RPMI7951 (cell line): ENCODE measurements at regions not wholly inside any gene's neighbourhood (a gene's known extent, or its start where the extent isn't known, plus 50 kb on each side); places are given as distances from the start of the nearest gene placed in this dataset.
"Not testable (repeated sequence)": the region's sequence is repeated elsewhere in the genome, so short reads cannot be mapped to it uniquely, and the experiment has no call there.

Experiments used
- DNase-seq: peaks from one replicate; pipeline ENCODE4 v3.0.0-alpha.2; 2012; ENCODE audit warnings: low read depth

DNA sequence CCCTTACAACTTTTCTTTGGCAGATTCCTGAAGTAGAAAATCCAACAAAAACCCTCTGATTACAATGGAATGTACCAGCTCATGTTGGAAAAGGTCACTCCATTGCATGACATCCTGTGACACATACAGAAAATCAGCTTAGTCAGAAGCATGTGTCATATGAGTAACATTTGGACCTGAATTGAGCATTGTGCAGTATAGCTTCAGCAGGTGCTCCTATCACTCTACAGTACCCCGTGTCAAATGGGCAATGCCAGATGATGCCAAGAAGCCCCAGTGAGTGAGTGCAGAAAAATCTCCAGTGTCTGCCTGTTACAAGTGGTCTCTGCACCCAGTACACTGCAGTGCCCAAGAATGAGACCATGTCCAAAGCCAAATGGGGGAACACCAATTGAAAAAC lies 129.7 kb upstream of the RUNX1 start:
- DNase-seq, result peak; percentile 84

GRCh38 chr21:35178098-35178497 lies 129.0 kb upstream of the RUNX1 start:
- DNase-seq, result no peak

- no peak for DNase-seq
Observed at GRCh38 chr21:35172231-35172630, 123.1 kb upstream of the RUNX1 start.

DNA sequence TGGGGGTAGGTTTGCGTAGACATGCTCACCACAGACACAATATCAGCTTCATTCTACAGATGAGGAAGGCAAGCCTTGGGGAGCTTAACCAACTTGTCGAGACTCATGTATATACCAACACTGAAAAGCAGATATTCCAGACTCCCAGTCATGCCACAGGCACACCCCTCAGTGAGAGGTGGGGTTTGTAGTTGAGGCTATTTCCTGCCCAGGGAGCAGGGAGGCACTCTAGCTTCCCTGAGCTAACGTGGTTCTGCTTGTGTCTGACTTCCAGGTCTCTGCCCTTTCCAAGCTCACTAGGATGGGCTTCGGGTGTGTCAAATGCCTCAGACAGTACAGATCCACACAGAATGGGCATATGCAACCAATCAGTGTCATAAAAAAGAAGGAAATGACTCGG lies 122.3 kb upstream of the RUNX1 start:
- DNase-seq, result no peak

DNA sequence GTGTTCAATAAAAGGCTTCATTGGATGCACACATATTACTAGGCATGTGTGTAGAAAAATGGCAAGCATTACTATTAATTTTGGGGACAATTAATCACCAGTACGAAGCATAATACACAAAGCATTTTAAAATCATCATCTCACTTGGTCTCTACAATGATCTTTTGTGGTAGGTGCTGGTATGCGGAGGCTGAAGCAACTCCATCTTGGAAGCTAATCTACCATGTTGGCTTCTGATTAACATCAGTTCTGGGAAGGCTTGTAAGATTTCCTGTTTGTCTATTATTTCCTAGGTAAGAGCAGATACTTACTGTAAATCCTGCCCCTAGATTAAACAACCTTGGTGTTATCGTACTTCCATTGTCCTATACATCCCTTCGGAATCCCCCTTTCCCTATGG lies 121.7 kb upstream of the RUNX1 start:
- no peak for DNase-seq

DNA sequence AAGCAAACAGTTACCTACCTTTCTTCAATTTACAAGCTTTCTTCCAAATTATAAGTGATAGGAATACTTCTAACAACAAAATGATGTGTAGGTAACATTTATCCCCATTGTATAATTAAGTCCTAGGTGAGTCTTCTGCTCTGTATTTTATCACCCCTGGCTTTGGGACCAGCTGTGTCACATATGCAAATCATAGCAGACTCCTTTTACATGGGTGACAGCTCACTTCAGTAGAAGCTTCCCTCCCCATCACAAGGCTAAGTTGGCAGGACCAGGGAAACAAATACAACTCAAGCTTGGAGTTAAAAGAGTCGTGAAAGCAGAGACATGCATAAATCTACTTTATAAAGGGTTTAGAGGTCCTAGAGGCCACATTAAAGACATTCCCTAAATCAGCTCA lies 121.1 kb upstream of the RUNX1 start:
- no peak for DNase-seq

GRCh38 chr21:35169574-35169973 lies 120.5 kb upstream of the RUNX1 start:
- DNase-seq, result no peak

- no peak for DNase-seq
Observed at GRCh38 chr21:35168735-35169134, 119.6 kb upstream of the RUNX1 start.

DNA sequence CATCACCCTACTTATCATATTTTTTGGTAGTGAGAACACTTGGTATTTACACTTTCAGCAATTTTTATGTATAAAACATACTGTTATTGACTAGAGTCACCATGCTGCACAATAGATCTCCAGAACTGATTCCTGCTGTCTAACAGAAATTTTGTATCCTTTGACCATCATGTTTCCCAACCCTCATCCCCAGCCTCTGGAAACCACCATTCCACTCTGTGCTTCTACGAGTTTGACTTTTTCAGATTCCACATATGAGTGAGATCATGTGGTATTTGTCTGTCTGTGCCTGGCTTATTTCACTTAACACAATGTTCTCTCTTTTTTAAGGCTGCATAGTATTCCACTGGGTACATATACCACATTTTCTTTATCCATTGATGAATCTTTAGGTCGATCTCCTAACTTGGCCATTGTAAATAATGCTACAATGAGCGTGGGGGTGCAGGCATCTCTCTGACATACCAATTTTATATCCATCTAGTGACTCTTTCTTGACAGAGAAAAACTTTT lies 115.9 kb upstream of the RUNX1 start:
- DNase-seq, result no peak

DNA sequence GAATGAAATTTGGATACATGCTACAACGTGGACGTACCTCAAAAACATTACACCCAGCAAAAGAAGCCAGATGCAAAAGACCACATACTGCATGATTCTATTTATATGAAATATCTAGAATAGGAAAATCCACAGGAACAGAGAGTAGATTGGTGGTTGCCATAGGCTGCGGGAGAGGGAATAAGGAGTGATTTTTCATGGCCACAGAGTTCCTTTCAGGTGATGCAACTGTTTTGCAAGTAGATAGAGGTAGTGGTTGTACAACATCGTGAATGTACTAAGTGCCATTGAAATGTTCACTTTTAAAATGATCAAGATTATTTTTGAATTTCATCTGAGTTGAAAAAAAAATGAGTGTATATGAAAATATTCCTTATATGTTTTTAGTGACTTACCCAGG lies 115.3 kb upstream of the RUNX1 start:
- DNase-seq, result no peak

GRCh38 chr21:35163411-35163810 lies 114.3 kb upstream of the RUNX1 start:
- peak; percentile 77 for DNase-seq

DNA sequence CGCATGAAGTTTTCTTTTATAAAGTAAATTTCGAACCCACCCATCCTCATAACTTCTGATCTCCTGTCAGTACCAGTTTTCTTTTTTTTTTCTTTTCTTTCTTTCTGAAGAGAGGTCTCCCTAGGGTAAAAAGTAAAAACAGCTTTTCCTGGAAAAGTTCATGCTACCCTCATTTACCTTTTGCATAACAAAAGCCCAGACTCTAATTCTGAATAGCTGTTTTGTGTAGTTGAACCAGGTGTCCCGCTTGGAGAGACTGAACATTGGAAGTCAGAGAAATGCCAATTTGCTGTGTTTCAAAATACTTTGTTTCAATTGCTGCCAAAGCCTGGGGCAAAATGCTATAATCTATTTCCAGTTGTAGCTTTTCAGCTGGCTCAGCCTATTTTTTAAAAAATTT lies 113.7 kb upstream of the RUNX1 start:
- peak; percentile 35 for DNase-seq

DNA sequence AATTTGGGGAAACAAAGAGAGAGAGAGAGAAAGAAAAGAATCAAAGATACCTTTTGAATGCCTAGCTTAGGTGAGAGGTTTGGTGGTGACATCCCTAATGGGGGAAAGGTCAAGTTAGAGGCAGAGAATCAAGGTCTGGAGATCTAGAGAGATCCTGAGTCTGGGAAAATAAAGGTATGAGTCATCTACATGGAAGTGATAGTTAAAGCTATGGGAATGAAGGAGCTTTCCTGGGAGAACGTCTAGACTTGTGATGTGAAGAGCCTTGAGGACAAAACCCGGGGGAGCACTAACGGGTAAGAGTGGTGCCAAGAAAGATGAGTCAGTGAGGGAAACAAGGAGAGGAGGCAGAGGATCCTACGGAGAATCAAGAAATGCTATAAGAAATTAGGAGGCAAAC lies 110.8 kb upstream of the RUNX1 start:
- peak; percentile 94 for DNase-seq

DNA sequence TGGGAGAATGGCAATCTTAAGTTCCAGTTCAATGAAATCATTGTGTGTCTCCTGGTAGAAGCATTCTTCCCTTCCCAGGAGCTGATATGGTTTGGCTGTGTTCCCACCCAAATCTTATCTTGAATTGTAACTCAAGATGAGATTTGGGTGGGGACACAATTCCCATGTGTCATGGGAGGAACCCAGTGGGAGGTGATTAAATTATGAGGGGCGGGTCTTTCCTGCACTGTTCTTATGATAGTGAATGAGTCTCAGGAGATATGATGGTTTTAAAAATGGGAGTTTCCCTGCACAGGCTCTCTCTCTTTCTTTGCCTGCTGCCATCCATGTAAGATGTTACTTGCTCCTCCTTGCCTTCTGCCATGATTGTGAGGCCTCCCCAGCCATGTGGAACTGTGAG lies 108.3 kb upstream of the RUNX1 start:
- DNase-seq, result not testable (repeated sequence)

DNA sequence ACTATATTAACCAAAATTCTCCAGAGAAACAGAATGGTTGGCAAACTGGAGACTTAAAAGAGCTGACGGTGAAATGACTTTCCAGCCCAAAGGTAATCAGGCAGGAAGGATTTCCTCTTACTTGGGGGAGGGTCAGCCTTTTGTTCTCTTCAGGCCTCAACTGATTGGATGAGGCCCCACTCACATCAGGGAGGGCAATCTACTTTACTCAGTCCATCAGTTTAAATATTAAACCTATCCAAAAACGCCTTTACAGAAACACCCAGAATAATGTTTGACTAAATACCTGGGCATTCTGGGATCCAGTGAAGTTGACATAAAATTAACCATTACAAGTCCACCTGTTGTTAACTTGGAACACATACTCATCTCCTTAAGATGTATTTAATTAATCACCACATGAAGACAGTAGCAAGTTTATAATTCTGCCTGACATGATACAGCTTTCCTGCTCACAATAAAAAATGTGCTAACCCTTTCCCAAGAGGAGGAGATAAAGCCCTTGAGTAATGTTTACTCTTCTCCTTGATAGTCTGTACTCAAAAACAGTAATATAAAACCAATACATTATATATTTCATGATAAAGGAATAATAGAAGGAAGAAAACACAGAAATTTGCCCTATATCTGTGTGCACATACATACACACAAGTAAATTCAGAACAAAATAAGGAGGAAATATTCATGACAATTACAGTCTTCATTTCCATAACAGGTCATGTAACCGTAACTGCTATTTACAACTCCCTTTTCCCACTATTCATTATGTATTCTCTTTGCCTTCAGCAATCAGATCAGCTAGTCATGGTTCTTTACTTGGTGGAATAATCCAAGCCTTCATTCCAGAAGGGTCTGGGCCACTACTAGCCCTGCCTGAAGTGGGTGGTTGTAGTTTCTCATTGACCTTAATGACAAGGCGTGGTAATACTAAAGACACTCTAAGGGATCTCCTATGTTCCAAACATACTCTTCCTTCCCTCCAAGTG lies 107.5 kb upstream of the RUNX1 start:
- no peak for DNase-seq

GRCh38 chr21:35154788-35155187 lies 105.7 kb upstream of the RUNX1 start:
- no peak for DNase-seq

GRCh38 chr21:35153671-35154070 lies 104.6 kb upstream of the RUNX1 start:
- no peak for DNase-seq

DNA sequence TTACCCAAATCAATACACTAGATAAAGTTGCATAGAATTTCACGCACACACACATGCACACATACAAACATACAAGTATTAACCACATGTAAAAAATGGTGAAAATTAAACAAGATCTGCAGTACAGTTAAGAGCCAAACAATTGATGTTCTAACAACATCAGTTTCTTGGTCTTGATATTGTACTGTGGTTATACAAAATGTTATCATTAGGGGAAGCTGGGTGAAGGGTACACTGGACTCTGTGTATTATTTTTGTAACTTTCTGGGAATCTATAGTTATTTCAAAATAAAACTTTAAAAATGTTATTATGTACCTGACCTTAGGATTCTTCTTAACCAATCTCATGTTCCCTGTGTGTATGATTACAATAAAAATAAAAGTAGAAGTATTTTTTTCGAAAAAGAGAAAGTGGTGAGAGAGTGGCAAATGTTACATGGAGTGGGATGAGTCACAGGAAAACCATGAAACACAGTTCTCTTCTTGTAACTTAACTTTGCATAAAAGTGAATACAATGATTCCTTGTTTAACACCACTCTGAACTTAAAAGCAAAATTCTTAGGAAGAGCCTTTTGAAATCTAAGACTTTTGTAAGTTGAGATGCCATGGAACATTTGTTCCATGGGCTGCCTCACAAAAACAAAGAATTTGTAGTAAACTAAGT lies 101.6 kb upstream of the RUNX1 start:
- peak; percentile 76 for DNase-seq

DNA sequence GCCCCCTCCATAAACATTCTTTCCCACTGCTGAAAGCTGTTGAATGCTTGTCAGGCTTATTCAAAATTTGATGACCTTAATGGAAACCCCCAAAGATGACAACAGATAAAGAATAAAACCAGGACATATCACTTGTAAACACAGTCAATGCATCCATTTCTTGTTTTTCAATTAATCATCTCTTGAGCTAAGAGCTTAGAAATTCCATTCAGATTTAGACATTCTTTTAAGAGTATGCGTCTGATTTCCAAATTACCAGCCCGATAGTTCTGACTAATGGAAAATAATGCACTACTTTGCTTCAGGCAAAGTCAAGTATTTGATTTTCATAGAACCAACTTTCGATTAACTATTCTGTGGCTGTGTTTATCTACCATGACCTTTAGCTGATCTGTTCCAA lies 100.6 kb upstream of the RUNX1 start:
- peak; percentile 69 for DNase-seq

DNA sequence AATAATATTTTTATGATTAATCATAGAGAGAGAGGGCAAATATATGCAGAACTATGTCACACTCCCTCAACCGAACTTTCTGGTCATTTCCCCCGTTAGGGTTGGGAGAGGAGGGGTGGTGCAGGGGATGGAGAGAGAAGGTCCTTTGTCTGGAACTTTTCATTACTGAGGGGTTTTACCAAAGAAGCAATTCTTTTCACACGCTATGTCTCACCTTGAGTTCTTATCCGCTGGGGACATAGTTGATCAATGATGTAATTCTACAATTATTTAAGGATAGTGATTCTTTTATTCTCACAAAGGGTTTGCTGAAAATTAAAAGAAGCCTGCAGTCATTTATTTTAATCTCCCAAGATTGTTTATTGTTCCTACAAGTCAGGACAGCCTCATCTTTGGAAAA lies 98.3 kb upstream of the RUNX1 start:
- DNase-seq, result no peak

DNA sequence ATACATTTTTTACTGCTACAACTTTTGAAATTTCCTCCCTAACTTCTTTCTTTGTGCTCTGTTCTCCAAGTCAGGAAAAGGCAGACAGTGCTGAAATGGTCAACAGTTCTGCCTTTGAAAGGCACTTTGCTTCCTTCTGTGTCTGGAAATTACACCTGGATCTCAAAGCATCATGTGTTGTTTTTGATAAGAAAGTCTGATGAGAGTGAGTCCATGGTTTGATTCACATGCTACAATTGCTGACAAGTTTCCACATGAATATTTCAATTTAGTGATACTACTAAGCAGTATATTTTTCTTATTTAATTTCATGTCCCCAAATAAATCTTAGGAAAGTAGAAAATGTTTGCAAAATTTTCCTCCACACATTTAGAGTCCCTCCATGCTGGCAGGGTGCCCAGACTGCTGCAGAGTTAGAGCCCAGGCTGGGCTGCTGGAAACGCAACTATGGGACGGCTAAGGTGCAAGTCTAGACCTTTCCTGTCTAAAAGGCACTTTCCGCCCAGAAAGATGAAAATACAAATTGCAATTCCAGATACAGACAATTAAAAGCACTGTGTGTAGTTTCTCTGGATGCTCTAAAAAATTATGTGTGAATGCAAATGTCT lies 96.6 kb upstream of the RUNX1 start:
- no peak for DNase-seq

- no peak for DNase-seq
Observed at GRCh38 chr21:35144978-35145377, 95.9 kb upstream of the RUNX1 start.
